ENCODE measurements at regions not wholly inside any gene's neighbourhood (a gene's known extent, or its start where the extent isn't known, plus 50 kb on each side); places are given as distances from the start of the nearest gene placed in this dataset.

DNA sequence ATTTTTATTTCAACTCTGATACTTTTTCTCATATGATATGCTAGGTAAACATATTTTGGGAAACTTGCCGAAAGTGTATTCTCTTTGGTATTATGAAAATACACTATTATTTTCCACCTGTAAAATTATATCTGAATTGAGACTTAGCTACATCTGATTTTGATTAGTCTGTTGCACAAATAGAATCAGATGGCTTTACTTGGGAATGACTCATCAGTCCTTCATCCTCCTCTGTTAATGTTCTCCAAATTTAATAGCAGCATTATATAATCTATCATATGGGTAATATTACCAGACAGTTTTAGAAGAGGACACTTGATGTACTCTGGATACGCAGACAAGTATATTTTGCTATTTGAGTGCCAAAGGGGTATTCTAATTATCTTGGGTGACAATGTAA is 245.3 kb downstream of the CTH start:
- Histone ChIP-seq H3K4me3 (ENCODE audit: low read length in 2 of 2) (no peak overlapping the region), H3K27me3 (ENCODE audit: control insufficient read depth in 3 of 3, insufficient read depth in 3 of 3, low read depth in 1 of 3, low read length in 3 of 3) (no peaks in the 10 kb centered on the region), H3K36me3 (replicated peaks in 1 of 2; ENCODE audit: control insufficient read depth in 2 of 2, insufficient read depth in 2 of 2, low read length in 2 of 2) (no peaks in the 10 kb centered on the region), H3K27ac (replicated peaks; ENCODE audit: low read length) (no peak overlapping the region), H3K9ac (ENCODE audit: low read depth, low read length, poor library complexity) (no peak overlapping the region), H3K9me3 (replicated peaks in 1 of 2; ENCODE audit: control insufficient read depth in 2 of 2, insufficient read depth in 1 of 2, low read depth in 1 of 2, low read length in 2 of 2) (no peaks in the 10 kb centered on the region), H3K4me2 (ENCODE audit: insufficient read depth, low read length, poor library complexity, severe bottlenecking) (no peak overlapping the region), H2AFZ (ENCODE audit: low read length) (no peak overlapping the region), H4K8ac (ENCODE audit: low read depth, low read length) (no peak overlapping the region), H3K18ac (ENCODE audit: low read length) (no peak overlapping the region), H3K4ac (ENCODE audit: low read length) (no peak overlapping the region), H3K14ac (ENCODE audit: low read length) (no peak overlapping the region), H2AK5ac (ENCODE audit: low read depth, low read length) (no peak overlapping the region), H4K91ac (ENCODE audit: low read depth, low read length, poor library complexity) (no peak overlapping the region), H3K4me1 (ENCODE audit: control insufficient read depth in 2 of 2, insufficient read depth in 1 of 2, low read depth in 1 of 2, low read length in 2 of 2) (no peaks in the 10 kb centered on the region), H2BK15ac (ENCODE audit: low read length) (no peak overlapping the region), H2BK12ac (ENCODE audit: low read length) (no peak overlapping the region), H2BK5ac (ENCODE audit: low read length) (no peak overlapping the region), H3K79me1 (ENCODE audit: low read depth, low read length) (no peaks in the 10 kb centered on the region), H3K23ac (ENCODE audit: low read depth, low read length, poor library complexity) (no peak overlapping the region), H2BK120ac (ENCODE audit: low read depth, low read length) (no peak overlapping the region)
- WGBS, 2 donors (ENCODE audit: extremely low coverage in 2 of 2, insufficient read length in 2 of 2, insufficient replicate concordance in 1 of 2) = no CpG with 5 or more reads among the region's 2 CpGs
- no peak for DNase-seq (ENCODE audit: low spot score)

GRCh38 chr1:70659891-70660290 is 248.8 kb downstream of the CTH start:
- Histone ChIP-seq H3K9me3 (replicated peaks in 1 of 2; ENCODE audit: control insufficient read depth in 2 of 2, insufficient read depth in 1 of 2, low read depth in 1 of 2, low read length in 2 of 2) (no peaks in the 10 kb centered on the region), H3K23ac (ENCODE audit: low read depth, low read length, poor library complexity) (no peak overlapping the region), H3K14ac (ENCODE audit: low read length) (no peak overlapping the region), H4K8ac (ENCODE audit: low read depth, low read length) (no peak overlapping the region), H3K18ac (ENCODE audit: low read length) (no peak overlapping the region), H2BK12ac (ENCODE audit: low read length) (no peak overlapping the region), H2BK5ac (ENCODE audit: low read length) (no peak overlapping the region), H3K27me3 (ENCODE audit: control insufficient read depth in 3 of 3, insufficient read depth in 3 of 3, low read depth in 1 of 3, low read length in 3 of 3) (no peaks in the 10 kb centered on the region), H2BK120ac (ENCODE audit: low read depth, low read length) (no peak overlapping the region), H2AFZ (ENCODE audit: low read length) (no peak overlapping the region), H3K4me2 (ENCODE audit: insufficient read depth, low read length, poor library complexity, severe bottlenecking) (no peak overlapping the region), H3K4me3 (ENCODE audit: low read length in 2 of 2) (no peak overlapping the region), H3K36me3 (replicated peaks in 1 of 2; ENCODE audit: control insufficient read depth in 2 of 2, insufficient read depth in 2 of 2, low read length in 2 of 2) (no peaks in the 10 kb centered on the region), H2BK15ac (ENCODE audit: low read length) (no peak overlapping the region), H3K27ac (replicated peaks; ENCODE audit: low read length) (no peak overlapping the region), H2AK5ac (ENCODE audit: low read depth, low read length) (no peak overlapping the region), H3K79me1 (ENCODE audit: low read depth, low read length) (no peaks in the 10 kb centered on the region), H4K91ac (ENCODE audit: low read depth, low read length, poor library complexity) (no peak overlapping the region), H3K4ac (ENCODE audit: low read length) (no peak overlapping the region), H3K4me1 (ENCODE audit: control insufficient read depth in 2 of 2, insufficient read depth in 1 of 2, low read depth in 1 of 2, low read length in 2 of 2) (no peaks in the 10 kb centered on the region), H3K9ac (ENCODE audit: low read depth, low read length, poor library complexity) (no peak overlapping the region)
- no peak for DNase-seq (ENCODE audit: low spot score)
- WGBS, 2 donors (ENCODE audit: extremely low coverage in 2 of 2, insufficient read length in 2 of 2, insufficient replicate concordance in 1 of 2) = no CpG with 5 or more reads among the region's 2 CpGs

- H3K4ac ChIP-seq (ENCODE audit: low read length) = no peak overlapping the region
- no peaks in the 10 kb centered on the region for H3K36me3 ChIP-seq (replicated peaks in 1 of 2; ENCODE audit: control insufficient read depth in 2 of 2, insufficient read depth in 2 of 2, low read length in 2 of 2)
- H2AK5ac ChIP-seq (ENCODE audit: low read depth, low read length) = no peak overlapping the region
- no peak overlapping the region for H3K18ac ChIP-seq (ENCODE audit: low read length)
- H2BK15ac ChIP-seq (ENCODE audit: low read length) = no peak overlapping the region
- no peaks in the 10 kb centered on the region for H3K27me3 ChIP-seq (ENCODE audit: control insufficient read depth in 3 of 3, insufficient read depth in 3 of 3, low read depth in 1 of 3, low read length in 3 of 3)
- no peaks in the 10 kb centered on the region for H3K79me1 ChIP-seq (ENCODE audit: low read depth, low read length)
- WGBS, 2 donors (ENCODE audit: extremely low coverage in 2 of 2, insufficient read length in 2 of 2, insufficient replicate concordance in 1 of 2) = no CpG with 5 or more reads among the region's 8 CpGs
- no peak overlapping the region for H2BK12ac ChIP-seq (ENCODE audit: low read length)
- no peak overlapping the region for H4K91ac ChIP-seq (ENCODE audit: low read depth, low read length, poor library complexity)
- H3K23ac ChIP-seq (ENCODE audit: low read depth, low read length, poor library complexity) = no peak overlapping the region
- H2AFZ ChIP-seq (ENCODE audit: low read length) = no peak overlapping the region
- no peaks in the 10 kb centered on the region for H3K9me3 ChIP-seq (replicated peaks in 1 of 2; ENCODE audit: control insufficient read depth in 2 of 2, insufficient read depth in 1 of 2, low read depth in 1 of 2, low read length in 2 of 2)
- H2BK120ac ChIP-seq (ENCODE audit: low read depth, low read length) = no peak overlapping the region
- no peaks in the 10 kb centered on the region for H3K4me1 ChIP-seq (ENCODE audit: control insufficient read depth in 2 of 2, insufficient read depth in 1 of 2, low read depth in 1 of 2, low read length in 2 of 2)
- H2BK5ac ChIP-seq (ENCODE audit: low read length) = no peak overlapping the region
- no peak overlapping the region for H3K9ac ChIP-seq (ENCODE audit: low read depth, low read length, poor library complexity)
- H4K8ac ChIP-seq (ENCODE audit: low read depth, low read length) = no peak overlapping the region
- no peak overlapping the region for H3K27ac ChIP-seq (replicated peaks; ENCODE audit: low read length)
- no peak for DNase-seq (ENCODE audit: low spot score)
- no peak overlapping the region for H3K4me2 ChIP-seq (ENCODE audit: insufficient read depth, low read length, poor library complexity, severe bottlenecking)
- H3K4me3 ChIP-seq (ENCODE audit: low read length in 2 of 2) = no peak overlapping the region
- no peak overlapping the region for H3K14ac ChIP-seq (ENCODE audit: low read length)
Measured at GRCh38 chr1:70666381-70667140, 255.5 kb downstream of the CTH start.

GRCh38 chr1:70667494-70668170 is 256.6 kb downstream of the CTH start:
- Histone ChIP-seq H2AFZ (ENCODE audit: low read length) (no peak overlapping the region), H3K18ac (ENCODE audit: low read length) (no peak overlapping the region), H3K9me3 (replicated peaks in 1 of 2; ENCODE audit: control insufficient read depth in 2 of 2, insufficient read depth in 1 of 2, low read depth in 1 of 2, low read length in 2 of 2) (no peaks in the 10 kb centered on the region), H4K91ac (ENCODE audit: low read depth, low read length, poor library complexity) (no peak overlapping the region), H2BK15ac (ENCODE audit: low read length) (no peak overlapping the region), H3K27ac (replicated peaks; ENCODE audit: low read length) (no peak overlapping the region), H3K4me1 (ENCODE audit: control insufficient read depth in 2 of 2, insufficient read depth in 1 of 2, low read depth in 1 of 2, low read length in 2 of 2) (no peaks in the 10 kb centered on the region), H3K14ac (ENCODE audit: low read length) (no peak overlapping the region), H3K4ac (ENCODE audit: low read length) (no peak overlapping the region), H3K79me1 (ENCODE audit: low read depth, low read length) (no peaks in the 10 kb centered on the region), H2AK5ac (ENCODE audit: low read depth, low read length) (no peak overlapping the region), H3K23ac (ENCODE audit: low read depth, low read length, poor library complexity) (no peak overlapping the region), H4K8ac (ENCODE audit: low read depth, low read length) (no peak overlapping the region), H3K9ac (ENCODE audit: low read depth, low read length, poor library complexity) (no peak overlapping the region), H2BK5ac (ENCODE audit: low read length) (no peak overlapping the region), H3K4me2 (ENCODE audit: insufficient read depth, low read length, poor library complexity, severe bottlenecking) (no peak overlapping the region), H3K27me3 (ENCODE audit: control insufficient read depth in 3 of 3, insufficient read depth in 3 of 3, low read depth in 1 of 3, low read length in 3 of 3) (no peaks in the 10 kb centered on the region), H3K36me3 (replicated peaks in 1 of 2; ENCODE audit: control insufficient read depth in 2 of 2, insufficient read depth in 2 of 2, low read length in 2 of 2) (no peaks in the 10 kb centered on the region), H2BK120ac (ENCODE audit: low read depth, low read length) (no peak overlapping the region), H2BK12ac (ENCODE audit: low read length) (no peak overlapping the region), H3K4me3 (ENCODE audit: low read length in 2 of 2) (no peak overlapping the region)
- no peak for DNase-seq (ENCODE audit: low spot score)
